Hypothalamus (tissue), 51 donors: ENCODE measurements at regions not wholly inside any gene's neighbourhood (a gene's known extent, or its start where the extent isn't known, plus 50 kb on each side); places are given as distances from the start of the nearest gene placed in this dataset.

ENCODE experiments used
- DNase-seq, 51 donors: peaks; one replicate each; lab custom pipeline; 2025; lab: John Stamatoyannopoulos, UW

DNA sequence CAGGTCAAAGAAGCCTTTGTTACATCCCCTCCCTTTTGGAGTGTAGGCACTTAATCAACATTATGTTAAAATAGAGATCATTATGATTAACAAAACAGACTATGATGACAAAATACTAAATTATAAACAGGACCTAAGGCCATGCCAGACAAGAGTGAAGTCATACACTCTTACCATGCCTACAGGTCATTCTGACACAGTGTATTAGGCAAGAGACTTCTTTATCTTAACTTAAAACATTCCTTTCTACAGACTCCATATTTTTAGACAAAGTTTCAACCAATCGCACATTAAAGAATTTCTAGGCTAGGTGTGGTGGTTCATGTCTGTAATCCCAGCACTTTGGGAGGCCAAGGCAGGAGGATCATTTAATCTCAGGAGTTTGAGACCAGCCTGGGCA, 128.6 kb upstream of the SLC34A2 start:
- DNase-seq: no peak

- DNase-seq: no peak
Measured at GRCh38 chr4:25528391-25528790, 127.3 kb upstream of the SLC34A2 start.

GRCh38 chr4:25531272-25531671, 124.4 kb upstream of the SLC34A2 start:
- no peak for DNase-seq

DNA sequence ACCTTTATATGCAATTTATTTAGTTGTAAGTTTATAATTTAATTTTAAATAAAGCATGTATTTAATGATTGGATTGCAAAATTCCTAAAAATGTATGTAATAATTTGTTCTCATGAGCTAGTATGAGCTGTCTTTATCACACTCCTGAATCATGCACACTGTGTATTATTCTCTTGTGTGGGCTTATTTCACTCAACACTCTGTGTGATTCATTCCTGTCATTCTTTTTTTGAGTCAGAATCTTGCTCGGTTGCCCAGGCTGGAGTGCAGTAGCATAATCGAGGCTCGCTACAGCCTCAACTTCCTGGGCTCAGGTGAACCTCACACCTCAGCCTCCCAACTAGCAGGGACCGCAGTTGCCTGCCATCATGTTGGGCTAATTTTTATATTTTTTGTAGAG, 123.1 kb upstream of the SLC34A2 start:
- no peak for DNase-seq

DNA sequence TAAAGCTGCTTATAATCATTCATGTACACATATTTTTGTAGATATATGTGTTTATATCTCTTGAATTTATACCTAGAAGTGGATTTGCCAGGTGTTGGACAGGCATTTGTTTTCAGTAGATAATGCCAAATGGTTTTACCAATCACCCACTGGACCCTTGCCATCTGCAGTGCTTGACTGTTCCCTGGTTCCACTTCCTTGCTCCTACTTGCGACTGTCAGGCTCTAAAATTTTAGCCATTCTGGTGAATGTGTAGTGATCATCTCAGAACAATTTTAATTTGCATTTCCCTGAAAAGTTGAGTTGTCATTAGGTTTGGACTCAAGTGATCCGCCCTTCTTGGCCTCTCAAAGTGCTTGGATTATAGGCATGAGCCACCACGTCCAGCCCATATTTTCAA, 122.4 kb upstream of the SLC34A2 start:
- no peak for DNase-seq

GRCh38 chr4:25535278-25535677, 120.4 kb upstream of the SLC34A2 start:
- DNase-seq: peak in 2 of 51 donors; percentile 8 to 9

- no peak for DNase-seq
Measured at GRCh38 chr4:25535701-25536473, 119.8 kb upstream of the SLC34A2 start.

DNA sequence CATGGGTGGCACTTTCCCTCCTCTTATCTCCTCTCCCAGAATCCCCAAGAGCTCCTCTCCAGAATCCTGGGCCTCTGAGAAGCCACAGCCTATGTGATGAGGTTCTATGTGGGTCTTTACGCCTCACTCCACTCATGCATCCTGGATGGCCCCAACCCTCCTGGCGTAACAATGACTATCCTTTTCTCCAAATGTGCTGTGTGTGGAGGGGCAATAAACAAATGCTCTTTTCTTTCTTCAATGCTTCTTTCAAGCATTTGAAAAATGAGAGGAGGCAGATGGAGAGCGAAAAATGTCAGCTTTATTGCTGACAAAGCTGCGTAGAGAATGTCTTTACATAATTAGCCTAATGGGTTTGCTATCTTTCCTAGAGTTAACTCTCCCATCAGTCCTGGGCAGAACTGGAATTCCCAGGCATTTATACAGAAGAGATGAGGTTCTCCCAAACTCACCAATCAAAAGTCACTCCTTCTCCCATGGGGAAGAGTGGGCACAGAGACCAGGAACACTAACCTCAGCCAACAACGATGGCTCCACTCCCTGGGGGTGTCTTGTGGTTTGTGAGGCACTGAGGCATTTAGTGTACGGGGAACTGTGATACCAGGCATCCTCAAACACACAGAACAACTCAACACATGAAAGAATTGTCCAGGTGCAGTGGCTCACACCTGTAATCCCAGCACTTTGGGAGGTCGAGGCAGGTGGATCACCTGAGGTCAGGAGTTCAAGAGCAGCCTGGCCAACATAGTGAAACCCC, 118.9 kb upstream of the SLC34A2 start:
- no peak for DNase-seq

DNA sequence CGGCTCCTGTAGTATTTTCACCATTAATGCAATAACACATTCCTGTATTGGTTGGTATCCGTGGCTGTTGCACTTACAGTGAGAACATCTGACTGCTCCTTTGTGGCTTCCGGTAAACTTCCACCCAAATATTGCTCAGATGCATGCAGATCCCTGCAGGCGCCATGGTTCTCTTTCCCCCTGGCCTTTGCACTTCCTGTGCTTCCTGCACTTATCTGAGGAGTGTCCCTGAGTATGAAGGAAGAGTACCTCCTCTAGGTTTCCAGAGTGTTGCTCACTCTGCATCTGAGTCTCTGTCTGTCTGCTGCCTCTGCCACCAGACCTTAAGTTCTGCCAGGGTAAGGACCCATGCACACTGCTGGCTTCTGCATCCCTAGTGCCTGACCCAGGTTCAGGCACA, 117.2 kb upstream of the SLC34A2 start:
- DNase-seq: no peak

GRCh38 chr4:25539241-25539640, 116.4 kb upstream of the SLC34A2 start:
- no peak for DNase-seq

DNA sequence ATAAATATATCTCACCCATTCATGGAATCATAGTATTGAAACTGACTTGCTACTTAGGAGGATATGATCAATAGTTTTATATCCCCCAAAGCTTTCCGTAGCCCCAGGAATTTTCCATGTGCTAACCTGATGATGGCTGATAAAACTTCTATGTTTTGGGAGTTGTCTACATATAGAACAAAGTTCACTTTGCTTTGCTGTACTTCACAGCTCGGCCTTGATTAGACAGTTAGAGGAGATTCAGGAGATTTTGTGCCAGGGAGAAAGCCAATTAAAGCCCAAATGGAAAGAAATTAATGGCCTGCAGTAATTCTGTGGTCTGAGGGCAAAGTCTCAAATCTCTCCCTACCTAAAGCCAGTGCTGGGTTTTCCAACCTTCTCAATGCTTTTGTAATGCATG, 114.9 kb upstream of the SLC34A2 start:
- DNase-seq: no peak

GRCh38 chr4:25547343-25547742, 108.3 kb upstream of the SLC34A2 start:
- DNase-seq: no peak

GRCh38 chr4:25549413-25549812, 106.2 kb upstream of the SLC34A2 start:
- DNase-seq: no peak

DNA sequence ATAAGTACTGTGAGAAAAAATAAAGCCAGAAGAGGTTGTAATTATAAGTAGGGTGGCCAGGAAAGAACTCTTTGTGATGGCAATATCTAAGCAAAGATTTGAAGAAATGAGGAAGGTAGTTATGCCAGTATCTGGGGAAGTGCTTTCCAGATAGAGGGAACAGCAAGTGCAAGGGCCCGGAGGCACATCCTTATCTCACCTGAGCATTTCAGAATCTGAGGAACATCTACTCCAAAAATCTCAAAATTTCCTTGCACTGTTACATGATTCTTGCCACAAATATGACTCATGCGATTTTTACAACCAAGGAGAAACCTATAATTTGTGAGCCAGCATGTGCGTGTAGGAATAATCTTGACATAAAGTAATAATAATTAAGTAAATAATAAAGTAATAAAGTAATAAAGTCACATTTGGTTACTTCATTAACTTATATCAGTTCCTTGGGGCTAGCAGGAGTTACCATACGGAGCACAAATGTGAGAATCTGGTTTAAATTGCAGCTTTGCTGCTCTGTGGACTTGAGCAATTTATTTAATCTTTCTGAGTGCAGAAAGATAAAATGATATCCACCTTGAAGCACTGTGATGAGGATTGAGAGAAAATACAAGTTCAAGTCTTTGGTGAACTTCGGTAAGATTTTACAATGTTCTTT, 105.1 kb upstream of the SLC34A2 start:
- DNase-seq: no peak

DNA sequence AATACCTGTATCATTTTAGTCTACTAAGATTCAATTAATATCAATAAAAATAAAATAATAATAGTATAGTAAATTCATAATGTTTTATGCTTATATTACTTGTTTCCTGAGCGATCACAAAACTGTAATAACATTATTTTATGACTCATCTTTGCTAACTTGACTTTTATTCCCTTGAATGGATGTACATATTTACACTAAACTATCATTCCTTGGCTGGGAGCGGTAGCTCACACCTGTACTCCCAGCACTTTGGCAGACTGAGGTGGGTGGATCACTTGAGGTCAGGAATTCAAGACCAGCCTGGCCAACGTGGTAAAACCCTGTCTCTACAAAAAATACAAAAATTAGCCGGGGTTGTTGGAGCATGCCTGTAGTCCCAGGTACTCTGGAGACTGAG, 104.0 kb upstream of the SLC34A2 start:
- no peak for DNase-seq

GRCh38 chr4:25552580-25553271, 102.9 kb upstream of the SLC34A2 start:
- DNase-seq: peak in 36 of 51 donors; percentile 1 to 64 (median 27)

- DNase-seq: no peak
Measured at GRCh38 chr4:25559508-25559907, 96.1 kb upstream of the SLC34A2 start.

DNA sequence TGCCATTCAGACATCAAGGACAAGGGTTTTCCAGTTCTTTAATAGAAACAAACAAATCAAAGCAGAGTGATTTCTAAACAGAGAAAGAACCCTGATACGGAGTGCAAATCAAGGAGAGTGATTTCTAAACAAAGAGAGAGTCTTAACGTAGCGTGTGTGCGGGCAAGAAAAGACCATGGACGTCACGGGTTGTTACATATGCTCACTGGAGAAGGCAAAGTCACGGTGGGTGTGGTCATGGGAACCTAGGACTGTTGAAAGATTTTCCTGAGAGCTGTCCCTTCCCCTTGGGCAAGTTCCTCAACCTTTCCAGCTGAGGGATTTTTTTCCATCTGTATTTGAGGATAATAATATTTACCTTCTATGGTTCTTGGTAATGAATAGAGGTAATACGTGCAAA, 95.0 kb upstream of the SLC34A2 start:
- no peak for DNase-seq

DNA sequence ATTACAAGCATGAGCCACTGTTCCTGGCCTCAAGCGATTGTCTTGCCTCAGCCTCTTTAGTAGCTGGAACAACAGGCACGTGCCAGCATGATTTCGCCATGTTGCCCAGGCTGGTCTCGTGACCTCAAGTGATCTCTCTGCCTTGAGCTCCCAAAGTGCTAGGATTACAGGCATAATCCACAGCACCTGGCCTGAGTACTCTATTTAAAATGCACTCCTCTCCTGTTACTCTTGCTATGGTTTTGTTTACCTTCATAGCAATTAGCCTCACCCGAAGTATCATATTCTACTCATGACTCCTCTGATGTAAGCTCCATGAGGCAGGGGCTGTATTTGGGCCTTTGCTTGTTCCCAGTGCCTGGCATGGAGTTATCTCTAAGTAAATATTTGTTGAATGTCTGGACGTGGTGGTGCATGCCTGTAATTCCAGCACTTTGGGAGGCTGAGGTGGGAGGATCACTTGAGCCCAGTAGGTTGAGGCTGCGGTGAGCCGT, 92.5 kb upstream of the SLC34A2 start:
- no peak for DNase-seq

DNA sequence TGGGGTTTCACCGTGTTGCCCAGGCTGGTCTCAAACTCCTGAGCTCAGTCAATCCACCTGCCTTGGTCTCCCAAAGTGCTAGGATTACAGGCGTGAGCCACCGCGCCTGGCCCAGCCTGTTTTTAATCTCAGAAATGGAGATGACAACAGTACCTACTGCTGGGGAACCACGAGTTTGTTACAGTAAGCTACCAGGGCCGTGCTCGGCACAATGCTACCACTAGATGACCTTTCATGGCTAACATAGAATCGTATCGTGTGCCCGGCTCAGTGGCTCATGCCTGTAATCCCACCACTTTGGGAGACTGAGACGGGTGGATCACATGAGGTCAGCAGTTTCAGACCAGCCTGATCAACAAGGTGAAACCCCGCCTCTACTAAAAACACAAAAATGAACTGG, 90.8 kb upstream of the SLC34A2 start:
- no peak for DNase-seq

DNA sequence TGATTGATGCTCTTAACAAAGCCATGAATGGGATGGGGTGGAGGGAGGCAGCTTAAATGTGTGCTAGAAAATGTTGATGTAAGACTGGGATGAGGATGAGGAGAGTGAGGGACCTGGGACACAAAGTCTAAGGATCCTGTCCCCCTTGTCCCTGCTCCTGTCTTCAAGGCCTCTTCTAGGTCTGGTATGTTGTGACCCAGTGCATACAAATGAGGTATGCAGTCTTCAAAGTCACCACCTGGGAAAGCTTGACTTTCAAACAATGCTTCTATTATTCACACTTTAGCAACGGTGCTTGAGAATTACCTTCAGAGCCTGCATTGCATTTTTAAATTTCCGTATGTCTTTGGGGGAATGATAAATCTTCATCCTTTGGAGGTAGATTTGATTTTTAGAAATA, 88.4 kb upstream of the SLC34A2 start:
- no peak for DNase-seq
